ENCODE measurements at regions not wholly inside any gene's neighbourhood (a gene's known extent, or its start where the extent isn't known, plus 50 kb on each side); places are given as distances from the start of the nearest gene placed in this dataset.

- TF ChIP-seq CTCF (IDR thresholded peaks at IDR 0.05) (no peak), POLR2A (IDR thresholded peaks at IDR 0.05) (no peak)
These were observed 206.5 kb upstream of the CTAGE1 start for GRCh38 chr18:22624176-22624575.

Measured in adrenal gland (tissue), 5 donors.